ENCODE measurements at regions not wholly inside any gene's neighbourhood (a gene's known extent, or its start where the extent isn't known, plus 50 kb on each side); places are given as distances from the start of the nearest gene placed in this dataset.
"Not testable (repeated sequence)": the region's sequence is repeated elsewhere in the genome, so short reads cannot be mapped to it uniquely, and the experiment has no call there.

GRCh38 chr9:102506406-102506805 is 488.7 kb upstream of the CYLC2 start:
- no peak for DNase-seq

GRCh38 chr9:102499468-102499867 is 495.7 kb upstream of the CYLC2 start:
- DNase-seq = no peak

- DNase-seq = no peak
Observed at GRCh38 chr9:102497709-102498108, 497.4 kb upstream of the CYLC2 start.

- DNase-seq = not testable (repeated sequence)
Observed at GRCh38 chr9:102486976-102487375, 508.2 kb upstream of the CYLC2 start.

GRCh38 chr9:102483651-102484050 is 511.5 kb upstream of the CYLC2 start:
- DNase-seq = no peak

- no peak for DNase-seq
Observed at GRCh38 chr9:102482776-102483175, 512.4 kb upstream of the CYLC2 start.

GRCh38 chr9:102479191-102479590 is 515.9 kb upstream of the CYLC2 start:
- DNase-seq = no peak

- DNase-seq = no peak
Observed at GRCh38 chr9:102474357-102474756, 520.8 kb upstream of the CYLC2 start.

GRCh38 chr9:102469430-102469829 is 525.7 kb upstream of the CYLC2 start:
- not testable (repeated sequence) for DNase-seq

GRCh38 chr9:102461156-102461819 is 533.8 kb upstream of the CYLC2 start:
- no peak for DNase-seq

GRCh38 chr9:102459828-102460227 is 535.3 kb upstream of the CYLC2 start:
- DNase-seq = no peak

GRCh38 chr9:102456562-102456961 is 538.6 kb upstream of the CYLC2 start:
- DNase-seq = no peak

- DNase-seq = no peak
Observed at GRCh38 chr9:102445906-102446305, 549.2 kb upstream of the CYLC2 start.

GRCh38 chr9:102445181-102445747 is 549.9 kb upstream of the CYLC2 start:
- DNase-seq = no peak

GRCh38 chr9:102439583-102439982 is 555.5 kb upstream of the CYLC2 start:
- no peak for DNase-seq

GRCh38 chr9:102436599-102436998 is 558.5 kb upstream of the CYLC2 start:
- not testable (repeated sequence) for DNase-seq

- DNase-seq = no peak
Observed at GRCh38 chr9:102435427-102435826, 559.7 kb upstream of the CYLC2 start.

GRCh38 chr9:102434545-102434944 is 560.6 kb upstream of the CYLC2 start:
- DNase-seq = no peak

- DNase-seq = no peak
Observed at GRCh38 chr9:102428305-102428704, 566.8 kb upstream of the CYLC2 start.

- not testable (repeated sequence) for DNase-seq
Observed at GRCh38 chr9:102416251-102416650, 578.9 kb upstream of the CYLC2 start.

- no peak for DNase-seq
Observed at GRCh38 chr9:102405218-102405867, 589.8 kb upstream of the CYLC2 start.

GRCh38 chr9:102403514-102403913 is 591.6 kb upstream of the CYLC2 start:
- no peak for DNase-seq

GRCh38 chr9:102398205-102398604 is 596.9 kb upstream of the CYLC2 start:
- DNase-seq = no peak
